Astrocyte (in vitro differentiated cells and primary cell): ENCODE measurements at regions not wholly inside any gene's neighbourhood (a gene's known extent, or its start where the extent isn't known, plus 50 kb on each side); places are given as distances from the start of the nearest gene placed in this dataset.

ENCODE experiments used
- DNase-seq: peaks from one replicate; pipeline ENCODE4 v3.0.0-alpha.2; 2010; ENCODE audit warnings: low read depth
- FAIRE-seq: peaks from 2 replicates; lab custom pipeline; 2011; peaks lifted over from hg19 to GRCh38; lab: Jason Lieb, UNC
- H2AFZ ChIP-seq: 2 replicates; pipeline ENCODE4 v1.6.0; 2012; ENCODE audit warnings: low read depth, low read length, inconsistent platforms
- H3K27ac ChIP-seq: 2 replicates; pipeline ENCODE4 v1.5.1; 2011; ENCODE audit warnings: low read depth, low read length, inconsistent platforms
- H3K27me3 ChIP-seq: 2 replicates; pipeline ENCODE4 v1.6.0; 2011; ENCODE audit warnings: low read length, inconsistent platforms; ENCODE audit not compliant: insufficient read depth
- H3K36me3 ChIP-seq: 2 replicates; pipeline ENCODE4 v1.5.1; 2011; ENCODE audit warnings: low read length, inconsistent platforms; ENCODE audit not compliant: insufficient read depth
- H3K4me1 ChIP-seq: 2 replicates; pipeline ENCODE4 v1.5.1; 2011; ENCODE audit warnings: low read length, inconsistent platforms; ENCODE audit not compliant: insufficient read depth
- H3K4me2 ChIP-seq: 2 replicates; pipeline ENCODE4 v1.6.0; 2012; ENCODE audit warnings: low read length, inconsistent platforms
- H3K4me3 ChIP-seq: 2 replicates; pipeline ENCODE4 v1.5.1; 2011; ENCODE audit warnings: low read depth, mild to moderate bottlenecking, low read length, inconsistent platforms; ENCODE audit not compliant: insufficient read depth
- H3K79me2 ChIP-seq: 2 replicates; pipeline ENCODE4 v1.6.0; 2012; ENCODE audit warnings: mild to moderate bottlenecking, low read length, inconsistent platforms; ENCODE audit not compliant: insufficient read depth
- H3K9ac ChIP-seq: 2 replicates; pipeline ENCODE4 v1.6.0; 2012; ENCODE audit warnings: mild to moderate bottlenecking, low read length, inconsistent platforms
- H3K9me3 ChIP-seq: 2 replicates; pipeline ENCODE4 v1.5.1; 2012; ENCODE audit warnings: low read depth, mild to moderate bottlenecking, low read length, inconsistent platforms; ENCODE audit not compliant: insufficient read depth
- H4K20me1 ChIP-seq: 2 replicates; pipeline ENCODE4 v1.6.0; 2012; ENCODE audit warnings: low read length, inconsistent platforms; ENCODE audit not compliant: insufficient read depth
- H3K27ac Mint-ChIP-seq: one replicate; pipeline ENCODE4 v1.8.0; 2021; ENCODE audit warnings: mild to moderate bottlenecking, mixed read lengths; ENCODE audit not compliant: unreplicated experiment
- H3K27me3 Mint-ChIP-seq: one replicate; pipeline ENCODE4 v1.8.0; 2021; ENCODE audit warnings: low read depth, mixed read lengths; ENCODE audit not compliant: unreplicated experiment
- H3K36me3 Mint-ChIP-seq: one replicate; pipeline ENCODE4 v1.8.0; 2021; ENCODE audit warnings: low read depth, mixed read lengths; ENCODE audit not compliant: unreplicated experiment
- H3K4me1 Mint-ChIP-seq: one replicate; pipeline ENCODE4 v1.8.0; 2021; ENCODE audit warnings: low read depth, mixed read lengths; ENCODE audit not compliant: unreplicated experiment
- H3K4me3 Mint-ChIP-seq: one replicate; pipeline ENCODE4 v1.8.0; 2021; ENCODE audit warnings: mild to moderate bottlenecking, moderate library complexity, mixed read lengths; ENCODE audit not compliant: unreplicated experiment
- H3K9me3 Mint-ChIP-seq: one replicate; pipeline ENCODE4 v1.8.0; 2021; ENCODE audit warnings: mild to moderate bottlenecking, mixed read lengths; ENCODE audit not compliant: unreplicated experiment
- EZH2 ChIP-seq: IDR thresholded peaks from 2 replicates; pipeline ENCODE4 v1.6.1; 2012; ENCODE audit warnings: mild to moderate bottlenecking, low read length, inconsistent platforms; ENCODE audit not compliant: insufficient read depth
- TF ChIP-seq, protein P1 (sequence below): IDR thresholded peaks from 2 replicates; pipeline ENCODE4 v1.5.1; 2011; ENCODE audit warnings: low read depth, mild to moderate bottlenecking, inconsistent platforms, low read length, moderate library complexity; ENCODE audit not compliant: insufficient read depth

- no peaks in the 10 kb centered on the region for H3K4me1 ChIP-seq
- TF ChIP-seq, protein P1, sequence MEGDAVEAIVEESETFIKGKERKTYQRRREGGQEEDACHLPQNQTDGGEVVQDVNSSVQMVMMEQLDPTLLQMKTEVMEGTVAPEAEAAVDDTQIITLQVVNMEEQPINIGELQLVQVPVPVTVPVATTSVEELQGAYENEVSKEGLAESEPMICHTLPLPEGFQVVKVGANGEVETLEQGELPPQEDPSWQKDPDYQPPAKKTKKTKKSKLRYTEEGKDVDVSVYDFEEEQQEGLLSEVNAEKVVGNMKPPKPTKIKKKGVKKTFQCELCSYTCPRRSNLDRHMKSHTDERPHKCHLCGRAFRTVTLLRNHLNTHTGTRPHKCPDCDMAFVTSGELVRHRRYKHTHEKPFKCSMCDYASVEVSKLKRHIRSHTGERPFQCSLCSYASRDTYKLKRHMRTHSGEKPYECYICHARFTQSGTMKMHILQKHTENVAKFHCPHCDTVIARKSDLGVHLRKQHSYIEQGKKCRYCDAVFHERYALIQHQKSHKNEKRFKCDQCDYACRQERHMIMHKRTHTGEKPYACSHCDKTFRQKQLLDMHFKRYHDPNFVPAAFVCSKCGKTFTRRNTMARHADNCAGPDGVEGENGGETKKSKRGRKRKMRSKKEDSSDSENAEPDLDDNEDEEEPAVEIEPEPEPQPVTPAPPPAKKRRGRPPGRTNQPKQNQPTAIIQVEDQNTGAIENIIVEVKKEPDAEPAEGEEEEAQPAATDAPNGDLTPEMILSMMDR: no peak
- no peak for TF ChIP-seq EZH2
- H3K4me2 ChIP-seq: no peak overlapping the region
- Mint-ChIP-seq H3K27ac (no peak overlapping the region), H3K36me3 (no peaks in the 10 kb centered on the region), H3K4me1 (peaks cover 1% of the 10 kb centered on the region), H3K9me3 (no peaks in the 10 kb centered on the region), H3K4me3 (no peak overlapping the region), H3K27me3 (no peaks in the 10 kb centered on the region)
- no peak for FAIRE-seq
- no peak for DNase-seq
- H3K9me3 ChIP-seq: no peaks in the 10 kb centered on the region
- no peak overlapping the region for H2AFZ ChIP-seq
- no peaks in the 10 kb centered on the region for H4K20me1 ChIP-seq
- no peaks in the 10 kb centered on the region for H3K79me2 ChIP-seq
- H3K4me3 ChIP-seq: no peak overlapping the region
- H3K27me3 ChIP-seq: no peaks in the 10 kb centered on the region
- H3K9ac ChIP-seq: no peak overlapping the region
- no peaks in the 10 kb centered on the region for H3K36me3 ChIP-seq
- no peak overlapping the region for H3K27ac ChIP-seq
Measured at GRCh38 chr11:91608677-91609076, 615.9 kb upstream of the FAT3 start.

DNA sequence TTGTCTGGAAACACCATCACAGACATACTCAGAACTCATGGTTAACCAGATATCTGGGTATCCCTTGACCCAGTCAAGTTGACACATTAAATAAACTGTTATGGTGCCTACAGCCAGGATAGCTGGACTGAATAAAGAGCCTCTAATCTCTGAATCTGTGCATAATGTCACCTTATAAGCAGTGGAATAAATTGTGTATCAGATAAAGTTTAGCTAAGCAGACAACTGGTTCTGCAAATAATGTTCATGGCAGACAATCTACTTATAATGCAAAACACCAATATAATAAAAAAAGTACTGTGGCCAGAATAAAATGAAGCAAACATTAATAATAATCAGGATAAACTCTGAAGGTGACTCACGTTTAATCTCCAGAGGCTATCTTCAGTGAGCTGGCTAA lies 628.5 kb upstream of the FAT3 start:
- Mint-ChIP-seq H3K27me3 (no peaks in the 10 kb centered on the region), H3K4me3 (no peak overlapping the region), H3K9me3 (peaks cover 7% of the 10 kb centered on the region), H3K27ac (no peak overlapping the region), H3K36me3 (no peaks in the 10 kb centered on the region), H3K4me1 (peaks cover 2% of the 10 kb centered on the region)
- H3K9me3 ChIP-seq: peaks cover 7% of the 10 kb centered on the region
- H2AFZ ChIP-seq: no peak overlapping the region
- H3K27me3 ChIP-seq: no peaks in the 10 kb centered on the region
- H3K4me2 ChIP-seq: no peak overlapping the region
- H4K20me1 ChIP-seq: no peaks in the 10 kb centered on the region
- H3K36me3 ChIP-seq: no peaks in the 10 kb centered on the region
- H3K4me1 ChIP-seq: no peaks in the 10 kb centered on the region
- H3K9ac ChIP-seq: no peak overlapping the region
- no peak overlapping the region for H3K4me3 ChIP-seq
- H3K79me2 ChIP-seq: no peaks in the 10 kb centered on the region
- TF ChIP-seq, protein P1: no peak
- no peak for TF ChIP-seq EZH2
- H3K27ac ChIP-seq: no peak overlapping the region
- DNase-seq: no peak
- FAIRE-seq: no peak

- H3K36me3 ChIP-seq: no peaks in the 10 kb centered on the region
- H3K27ac ChIP-seq: no peak overlapping the region
- Mint-ChIP-seq H3K36me3 (no peaks in the 10 kb centered on the region), H3K4me1 (peaks cover 2% of the 10 kb centered on the region), H3K4me3 (no peak overlapping the region), H3K27me3 (no peaks in the 10 kb centered on the region), H3K9me3 (peaks cover 11% of the 10 kb centered on the region), H3K27ac (no peak overlapping the region)
- H3K79me2 ChIP-seq: no peaks in the 10 kb centered on the region
- no peak overlapping the region for H3K4me3 ChIP-seq
- FAIRE-seq (no peak), DNase-seq (no peak)
- H4K20me1 ChIP-seq: no peaks in the 10 kb centered on the region
- no peak overlapping the region for H2AFZ ChIP-seq
- H3K9ac ChIP-seq: no peak overlapping the region
- TF ChIP-seq, protein P1: no peak
- no peak for TF ChIP-seq EZH2
- H3K27me3 ChIP-seq: no peaks in the 10 kb centered on the region
- H3K4me1 ChIP-seq: no peaks in the 10 kb centered on the region
- peaks cover 7% of the 10 kb centered on the region for H3K9me3 ChIP-seq
- H3K4me2 ChIP-seq: no peak overlapping the region
Measured at GRCh38 chr11:91591021-91591420, 633.6 kb upstream of the FAT3 start.
